GM18507 (cell line): ENCODE measurements at regions not wholly inside any gene's neighbourhood (a gene's known extent, or its start where the extent isn't known, plus 50 kb on each side); places are given as distances from the start of the nearest gene placed in this dataset.
"Not testable (repeated sequence)": the region's sequence is repeated elsewhere in the genome, so short reads cannot be mapped to it uniquely, and the experiment has no call there.

Source experiments
- DNase-seq: peaks from one replicate; pipeline ENCODE4 v3.0.0; 2011; ENCODE audit warnings: low read depth; ENCODE audit not compliant: insufficient read length; ENCODE audit errors: extremely low spot score
- FAIRE-seq: peaks from 2 replicates; lab custom pipeline; 2011; peaks lifted over from hg19 to GRCh38; lab: Jason Lieb, UNC

- not testable (repeated sequence) for FAIRE-seq, DNase-seq
Measured at GRCh38 chr11:49798206-49798837, 153.9 kb upstream of the OR4C13 start.

- not testable (repeated sequence) for DNase-seq, FAIRE-seq
Measured at GRCh38 chr11:49817705-49818430, 134.3 kb upstream of the OR4C13 start.

GRCh38 chr11:49823188-49823587 is 129.0 kb upstream of the OR4C13 start:
- not testable (repeated sequence) for DNase-seq, FAIRE-seq

DNA sequence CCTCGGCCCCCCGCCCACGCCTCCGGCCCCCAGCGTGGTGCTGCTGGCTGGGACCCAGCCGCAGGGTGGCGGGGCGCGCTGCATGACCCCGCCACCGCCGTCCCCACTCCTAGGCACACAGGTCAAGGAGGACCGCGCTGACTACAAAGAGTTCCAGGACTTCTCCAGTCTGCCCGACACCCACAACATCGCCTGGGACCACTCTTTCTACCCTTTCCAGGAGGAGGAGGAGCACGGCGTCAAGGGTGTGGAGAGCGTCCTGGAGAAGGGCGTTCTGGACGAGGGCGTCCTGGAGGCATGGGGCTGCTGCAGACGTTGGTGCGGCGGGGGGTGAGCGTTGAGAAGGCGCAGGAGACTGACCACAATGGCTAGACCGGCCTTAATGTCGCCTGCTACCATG is 101.7 kb upstream of the OR4C13 start:
- not testable (repeated sequence) for FAIRE-seq, DNase-seq

DNA sequence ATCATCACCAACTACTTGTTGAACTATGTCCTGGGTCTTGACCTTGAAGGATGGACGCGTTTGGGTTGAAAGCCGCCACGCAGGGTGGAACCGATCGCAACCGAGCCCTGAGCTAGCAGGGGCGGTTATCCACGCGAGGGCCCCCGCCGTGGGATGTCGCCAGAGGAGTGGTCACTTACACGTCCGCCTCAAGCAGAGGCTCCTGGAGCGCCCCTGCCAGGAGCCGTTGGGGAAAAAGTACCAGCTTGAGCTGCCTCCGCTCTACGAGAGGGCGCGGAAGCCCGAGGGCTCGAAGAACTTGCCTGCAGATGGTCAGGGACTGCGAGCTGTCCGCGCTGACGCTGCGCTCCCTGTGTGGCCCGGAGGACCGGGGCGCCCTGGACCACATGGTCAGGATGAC is 100.7 kb upstream of the OR4C13 start:
- no peak for DNase-seq
- no peak for FAIRE-seq

- FAIRE-seq = no peak
- no peak for DNase-seq
Measured at GRCh38 chr11:49851971-49852389, 100.2 kb upstream of the OR4C13 start.

- FAIRE-seq, DNase-seq: not testable (repeated sequence)
Measured at GRCh38 chr11:49888875-49889274, 63.3 kb upstream of the OR4C13 start.

- not testable (repeated sequence) for FAIRE-seq, DNase-seq
Measured at GRCh38 chr11:49891910-49892671, 60.1 kb upstream of the OR4C13 start.

GRCh38 chr11:49893442-49893841 is 58.7 kb upstream of the OR4C13 start:
- FAIRE-seq, DNase-seq: not testable (repeated sequence)
